ENCODE measurements at regions not wholly inside any gene's neighbourhood (a gene's known extent, or its start where the extent isn't known, plus 50 kb on each side); places are given as distances from the start of the nearest gene placed in this dataset.

- DNase-seq = peak; percentile 18
These were observed 51.1 kb upstream of the ZNF236 start for GRCh38 chr18:76771192-76771799.

- no peak for DNase-seq
These were observed 54.4 kb upstream of the ZNF236 start for GRCh38 chr18:76767954-76768353.

GRCh38 chr18:76766429-76766828 is 55.9 kb upstream of the ZNF236 start:
- no peak for DNase-seq

GRCh38 chr18:76765649-76766048 is 56.7 kb upstream of the ZNF236 start:
- no peak for DNase-seq

- no peak for DNase-seq
These were observed 58.0 kb upstream of the ZNF236 start for GRCh38 chr18:76764291-76764901.

GRCh38 chr18:76759056-76759455 is 63.3 kb upstream of the ZNF236 start:
- no peak for DNase-seq

- DNase-seq = no peak
These were observed 64.4 kb upstream of the ZNF236 start for GRCh38 chr18:76757925-76758324.

- DNase-seq = no peak
These were observed 65.0 kb upstream of the ZNF236 start for GRCh38 chr18:76757335-76757734.

GRCh38 chr18:76756531-76757253 is 65.7 kb upstream of the ZNF236 start:
- no peak for DNase-seq

GRCh38 chr18:76754351-76754750 is 68.0 kb upstream of the ZNF236 start:
- DNase-seq = no peak

- DNase-seq = no peak
These were observed 70.0 kb upstream of the ZNF236 start for GRCh38 chr18:76752400-76752799.

GRCh38 chr18:76750917-76751890 is 71.2 kb upstream of the ZNF236 start:
- no peak for DNase-seq

GRCh38 chr18:76750269-76750668 is 72.1 kb upstream of the ZNF236 start:
- no peak for DNase-seq

- DNase-seq = no peak
These were observed 74.7 kb upstream of the ZNF236 start for GRCh38 chr18:76747676-76748075.

GRCh38 chr18:76741346-76741745 is 81.0 kb upstream of the ZNF236 start:
- no peak for DNase-seq

- DNase-seq = no peak
These were observed 86.0 kb upstream of the ZNF236 start for GRCh38 chr18:76736309-76736708.

GRCh38 chr18:76730901-76731300 is 91.5 kb upstream of the ZNF236 start:
- DNase-seq = no peak

- no peak for DNase-seq
These were observed 94.8 kb upstream of the ZNF236 start for GRCh38 chr18:76727589-76727988.

GRCh38 chr18:76725445-76725844 is 96.9 kb upstream of the ZNF236 start:
- no peak for DNase-seq

GRCh38 chr18:76722224-76723061 is 99.9 kb upstream of the ZNF236 start:
- DNase-seq = no peak

- DNase-seq = no peak
These were observed 101.0 kb upstream of the ZNF236 start for GRCh38 chr18:76721207-76721996.

Data from NCI-H1048 (cell line).